GM18511 (cell line): ENCODE measurements at regions not wholly inside any gene's neighbourhood (a gene's known extent, or its start where the extent isn't known, plus 50 kb on each side); places are given as distances from the start of the nearest gene placed in this dataset.

Experiments
- ATAC-seq: cut with Tn5 transposase; IDR thresholded peaks from one replicate; pipeline ENCODE4 v1.9.1; 2021; ENCODE audit warnings: mild to moderate bottlenecking, moderate library complexity; ENCODE audit not compliant: unreplicated experiment

- no peak for ATAC-seq
These were observed 78.5 kb upstream of the PCBD1 start for GRCh38 chr10:70966646-70967553.

DNA sequence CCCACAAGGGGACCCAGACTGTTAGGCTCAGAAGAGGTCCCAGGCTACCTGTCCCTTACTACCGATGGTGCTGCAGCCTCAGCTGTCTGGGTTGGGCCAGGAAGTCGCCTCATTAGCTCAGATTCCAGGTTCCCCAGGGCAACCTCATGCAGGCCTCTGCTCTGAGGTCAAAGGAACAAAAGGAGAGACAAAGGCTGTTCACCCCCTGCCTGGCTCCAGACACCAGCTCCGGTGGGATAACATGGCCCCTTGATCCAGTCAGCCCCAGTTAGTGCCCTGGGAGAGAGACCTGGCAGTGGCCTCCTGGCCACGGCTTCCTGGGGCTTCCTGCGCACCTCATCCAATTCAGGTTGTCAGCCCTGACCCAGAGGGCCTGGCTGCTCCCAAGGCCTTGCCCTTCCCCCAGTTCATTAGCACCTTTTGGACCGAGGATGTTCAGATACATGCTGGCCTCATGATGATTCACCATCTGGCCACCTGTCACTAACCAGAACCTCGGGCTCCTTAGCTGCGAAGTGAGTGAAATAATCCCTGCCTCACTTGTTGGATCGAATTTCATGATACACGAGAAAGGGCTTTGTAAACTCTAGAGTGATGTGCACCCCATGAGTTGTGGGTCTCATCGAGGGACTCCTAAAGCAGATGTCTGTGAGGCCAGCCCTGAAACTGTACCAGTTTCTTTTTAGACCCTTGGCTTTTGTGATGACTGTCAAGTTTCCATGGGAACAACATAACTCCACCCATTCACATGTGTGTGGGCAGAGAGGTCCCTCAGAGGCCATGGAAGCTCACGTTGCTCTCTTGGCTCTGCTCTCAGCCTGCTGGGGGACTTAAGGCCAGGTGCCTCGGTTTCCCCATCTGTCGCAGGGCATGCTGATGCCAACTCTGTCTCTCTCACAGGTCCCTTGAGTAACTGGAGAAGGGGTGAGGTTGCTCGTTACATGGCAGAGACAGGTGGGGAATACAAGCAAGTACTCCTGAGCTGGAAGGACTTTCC lies 79.5 kb upstream of the PCBD1 start:
- peak; percentile 78 for ATAC-seq

- ATAC-seq, result no peak
These were observed 80.8 kb upstream of the PCBD1 start for GRCh38 chr10:70969188-70969587.

- no peak for ATAC-seq
These were observed 82.5 kb upstream of the PCBD1 start for GRCh38 chr10:70970830-70971229.

DNA sequence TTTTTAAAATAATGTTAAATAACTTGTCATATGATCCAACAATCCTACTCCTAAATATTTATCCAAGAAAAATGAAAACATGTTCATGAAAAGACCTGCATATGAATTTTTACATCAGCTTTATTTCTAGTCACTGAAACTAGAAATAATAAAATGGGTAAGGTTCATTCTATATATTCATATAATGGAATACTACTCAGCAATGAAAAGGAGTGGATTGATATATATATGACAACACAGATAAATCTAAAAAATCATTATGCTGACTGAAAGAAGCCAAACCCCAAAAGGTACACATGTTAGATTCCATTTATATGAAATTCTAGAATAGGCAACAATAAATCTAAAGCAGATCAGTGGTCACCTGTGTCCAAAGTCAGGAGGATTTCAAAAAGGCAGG lies 84.9 kb upstream of the PCBD1 start:
- ATAC-seq, result no peak

GRCh38 chr10:70974351-70974901 lies 86.1 kb upstream of the PCBD1 start:
- no peak for ATAC-seq

GRCh38 chr10:70974920-70975319 lies 86.6 kb upstream of the PCBD1 start:
- ATAC-seq, result no peak

DNA sequence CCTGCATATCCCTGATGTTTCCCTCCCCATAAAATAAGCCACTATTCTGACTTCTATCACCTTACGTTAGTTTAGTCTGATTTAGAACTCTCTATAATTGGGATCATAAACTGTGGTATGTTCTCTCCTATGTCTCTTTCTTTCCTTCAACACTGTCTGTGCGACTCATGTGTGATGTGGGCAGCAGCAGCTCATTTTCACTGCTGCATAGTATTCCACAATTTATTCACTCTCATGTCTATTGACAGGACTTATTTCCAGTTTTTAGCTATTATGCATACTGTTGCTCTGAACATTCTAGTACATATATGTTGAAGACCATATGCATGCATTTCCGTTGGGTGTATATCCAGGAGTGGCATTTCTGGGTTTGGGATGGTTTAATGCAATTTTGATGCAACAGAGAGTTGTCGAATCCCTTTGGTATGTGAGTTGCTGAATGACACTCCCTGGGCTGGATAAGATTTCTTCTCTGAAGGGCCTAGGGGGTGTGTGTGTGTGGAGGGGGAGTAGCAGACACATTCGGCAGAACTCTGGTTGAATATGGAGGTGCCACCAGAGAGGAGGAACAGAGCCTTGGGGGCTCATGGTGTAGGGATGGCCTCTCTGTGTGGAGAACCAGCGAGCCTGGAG lies 87.8 kb upstream of the PCBD1 start:
- no peak for ATAC-seq

- ATAC-seq, result no peak
These were observed 89.3 kb upstream of the PCBD1 start for GRCh38 chr10:70977625-70978024.

GRCh38 chr10:70978181-70978580 lies 89.8 kb upstream of the PCBD1 start:
- no peak for ATAC-seq

GRCh38 chr10:70978816-70979480 lies 90.6 kb upstream of the PCBD1 start:
- no peak for ATAC-seq

DNA sequence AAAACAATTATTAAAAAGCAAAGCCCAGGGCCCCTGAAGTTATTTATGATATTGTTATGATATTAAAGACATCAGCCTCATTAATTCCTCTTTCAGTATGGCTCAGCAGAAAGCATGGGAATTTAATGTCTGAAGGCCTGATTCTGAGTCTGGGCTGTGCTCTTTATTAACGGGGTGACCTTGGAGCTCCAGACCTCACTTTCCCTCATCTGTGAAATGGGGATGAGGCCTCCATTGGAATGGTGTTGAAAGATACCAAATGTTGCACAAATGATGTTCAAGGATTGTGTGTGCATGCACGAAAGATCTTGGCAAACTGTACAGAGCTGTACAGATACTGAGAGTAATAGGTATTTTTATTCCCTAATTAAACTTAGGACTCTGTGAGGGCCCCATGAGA lies 92.3 kb upstream of the PCBD1 start:
- ATAC-seq, result no peak

GRCh38 chr10:70981171-70981836 lies 92.9 kb upstream of the PCBD1 start:
- no peak for ATAC-seq

DNA sequence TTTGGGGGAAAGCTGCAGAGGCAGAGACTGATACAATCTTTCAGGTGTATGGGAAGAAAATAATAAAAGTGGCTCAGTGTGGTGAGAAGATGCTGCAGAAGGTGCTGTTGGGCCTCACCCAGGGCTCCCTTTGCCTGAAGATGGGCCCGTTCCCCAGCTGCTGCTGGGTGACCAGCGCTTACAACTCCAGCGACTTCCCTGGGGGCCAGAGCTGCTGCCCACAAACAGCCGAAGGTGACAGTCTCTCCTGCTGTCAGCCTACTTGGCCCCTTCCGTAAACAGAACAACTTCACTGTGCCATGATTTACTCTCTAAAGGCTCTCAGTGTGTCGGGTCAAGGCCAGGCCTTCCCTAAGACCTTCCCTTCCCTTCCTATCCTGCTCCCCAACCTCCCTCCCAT lies 93.6 kb upstream of the PCBD1 start:
- ATAC-seq, result no peak

- peak; percentile 81 for ATAC-seq
These were observed 94.1 kb upstream of the PCBD1 start for GRCh38 chr10:70982443-70982842.

DNA sequence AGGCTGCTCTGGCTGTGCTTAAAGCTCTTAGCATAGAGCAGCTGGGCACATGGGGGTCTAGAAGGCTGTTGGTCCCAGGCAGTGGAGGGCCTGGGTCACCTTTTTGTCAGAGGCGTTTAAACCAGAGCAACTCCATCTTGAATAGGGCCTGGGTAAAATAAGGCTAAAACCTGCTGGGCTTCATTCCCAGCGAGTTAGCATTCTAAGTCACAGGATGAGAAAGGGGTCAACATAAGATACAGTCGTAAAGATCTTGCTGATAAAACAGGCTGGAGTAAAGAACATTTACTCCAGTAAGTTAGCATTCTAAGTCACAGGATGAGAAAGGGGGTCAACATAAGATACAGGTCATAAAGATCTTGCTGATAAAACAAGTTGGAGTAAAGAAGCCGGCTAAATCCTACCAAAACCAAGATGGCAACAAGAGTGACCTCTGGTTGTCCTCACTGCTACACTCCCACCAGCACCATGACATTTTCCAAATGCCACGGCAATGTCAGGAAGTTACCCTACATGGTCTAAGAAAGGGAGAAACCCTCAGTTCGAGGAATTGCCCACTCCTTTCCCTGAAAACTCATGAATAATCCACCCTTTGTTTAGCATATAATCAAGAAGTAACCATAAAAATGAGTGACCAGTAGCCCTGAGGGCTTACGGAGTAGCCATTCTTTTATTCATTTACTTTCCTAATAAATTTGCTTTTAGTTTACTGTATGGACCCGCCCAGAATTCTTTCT lies 96.8 kb upstream of the PCBD1 start:
- ATAC-seq, result no peak

DNA sequence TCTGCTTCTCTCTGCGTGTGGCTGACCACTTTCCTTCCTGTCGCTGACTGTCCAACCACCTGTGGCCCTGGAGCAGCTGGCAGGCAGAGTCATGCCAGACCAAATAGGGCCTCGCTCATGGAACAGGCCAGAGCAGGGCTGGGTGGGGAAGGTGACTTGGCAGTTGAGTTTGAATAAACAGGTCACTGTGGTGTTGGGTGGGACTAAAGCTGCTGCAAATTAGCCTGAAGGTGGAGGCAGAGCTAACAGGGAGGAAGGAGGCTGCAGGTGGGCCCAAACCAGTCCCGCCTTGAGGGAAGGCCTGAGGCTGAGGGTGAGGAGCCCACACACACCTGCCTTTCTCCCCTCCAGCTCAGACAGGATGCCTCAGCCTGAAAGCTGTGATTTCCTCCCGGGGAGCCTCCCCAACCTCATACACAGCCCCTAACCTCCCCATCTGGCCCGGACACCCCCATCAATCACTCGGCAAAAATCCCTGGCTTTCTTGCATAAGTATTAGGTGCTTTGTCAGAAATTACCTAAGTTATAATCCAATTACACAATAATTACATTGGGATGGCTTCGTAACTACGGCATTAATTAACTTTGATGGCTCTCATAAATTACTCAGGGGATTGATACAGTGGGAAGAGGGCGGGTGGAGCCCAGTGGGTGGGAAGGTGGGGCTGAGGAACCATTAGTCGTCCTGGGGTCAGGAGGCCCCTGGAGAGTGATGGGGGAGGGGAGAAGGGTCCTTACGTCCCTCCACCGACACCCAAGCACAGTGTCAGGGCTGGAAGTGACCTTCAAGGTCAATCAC lies 97.7 kb upstream of the PCBD1 start:
- no peak for ATAC-seq

DNA sequence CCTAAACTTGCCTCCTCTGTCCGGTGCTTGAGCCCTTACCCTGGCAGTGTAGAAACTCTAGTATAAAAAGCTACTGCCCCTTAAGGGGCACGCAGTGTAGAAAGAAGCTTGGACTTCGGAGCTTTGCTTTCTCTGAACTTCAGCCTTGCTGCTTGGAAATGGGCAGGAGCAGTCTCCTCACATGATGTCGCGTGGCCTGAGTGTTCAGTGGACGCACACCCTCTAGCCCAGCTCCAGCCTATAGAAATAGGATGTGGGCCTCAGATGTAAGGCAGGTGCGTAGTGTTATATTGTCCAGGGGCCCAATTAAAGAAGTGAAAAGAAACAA lies 98.2 kb upstream of the PCBD1 start:
- no peak for ATAC-seq
